H9 (cell line): ENCODE measurements at regions not wholly inside any gene's neighbourhood (a gene's known extent, or its start where the extent isn't known, plus 50 kb on each side); places are given as distances from the start of the nearest gene placed in this dataset.

ENCODE experiments used
- DNase-seq: peaks from one replicate; pipeline ENCODE4 v3.0.0-alpha.2; 2017
- H2AFZ ChIP-seq: one replicate; pipeline ENCODE4 v1.6.1; 2013; ENCODE audit warnings: mild to moderate bottlenecking, low read length, control low read depth, moderate library complexity
- H2AK5ac ChIP-seq: 2 replicates; pipeline ENCODE4 v1.6.1; 2013; ENCODE audit warnings: low read length, control low read depth, mixed read lengths; ENCODE audit not compliant: insufficient read length
- H2BK120ac ChIP-seq: one replicate; pipeline ENCODE4 v1.6.1; 2013; ENCODE audit warnings: low read depth, mild to moderate bottlenecking, low read length, control low read depth, inconsistent platforms; ENCODE audit not compliant: poor library complexity, severe bottlenecking
- H2BK12ac ChIP-seq: 2 replicates; pipeline ENCODE4 v1.6.1; 2013; ENCODE audit warnings: low read length, control low read depth, mixed read lengths, low read depth; ENCODE audit not compliant: insufficient read length
- H2BK15ac ChIP-seq: 2 replicates; pipeline ENCODE4 v1.6.1; 2013; ENCODE audit warnings: low read depth, low read length, control low read depth
- H2BK20ac ChIP-seq: one replicate; pipeline ENCODE4 v1.6.1; 2013; ENCODE audit warnings: low read depth, mild to moderate bottlenecking, low read length, control low read depth, inconsistent platforms; ENCODE audit not compliant: poor library complexity, severe bottlenecking
- H2BK5ac ChIP-seq: 2 replicates; pipeline ENCODE4 v1.6.1; 2013; ENCODE audit warnings: low read length, control low read depth, mixed read lengths; ENCODE audit not compliant: insufficient read length
- H3K14ac ChIP-seq: 2 replicates; pipeline ENCODE4 v1.6.1; 2013; ENCODE audit warnings: low read length, control low read depth; ENCODE audit not compliant: insufficient read depth
- H3K18ac ChIP-seq: 2 replicates; pipeline ENCODE4 v1.6.1; 2013; ENCODE audit warnings: low read depth, mild to moderate bottlenecking, mixed read lengths, low read length, control low read depth; ENCODE audit not compliant: insufficient read length
- H3K23ac ChIP-seq: 2 replicates; pipeline ENCODE4 v1.6.1; 2013; ENCODE audit warnings: low read length, control low read depth, mixed read lengths, low read depth; ENCODE audit not compliant: insufficient read length
- H3K23me2 ChIP-seq: 2 replicates; pipeline ENCODE4 v1.6.1; 2013; ENCODE audit warnings: low read depth, mild to moderate bottlenecking, mixed read lengths, low read length, control low read depth; ENCODE audit not compliant: insufficient read length, poor library complexity, severe bottlenecking
- H3K27ac ChIP-seq: 2 replicates; pipeline ENCODE4 v1.5.1; 2013; ENCODE audit warnings: low read length, control low read depth, mixed read lengths, low read depth; ENCODE audit not compliant: insufficient read length
- H3K27me3 ChIP-seq: 2 replicates; pipeline ENCODE4 v1.6.1; 2013; ENCODE audit warnings: low read length, control low read depth, inconsistent platforms; ENCODE audit not compliant: insufficient read depth
- H3K4ac ChIP-seq: 2 replicates; pipeline ENCODE4 v1.6.1; 2013; ENCODE audit warnings: low read depth, mild to moderate bottlenecking, control low read depth, inconsistent platforms, low read length, moderate library complexity
- H3K4me1 ChIP-seq: 2 replicates; pipeline ENCODE4 v1.6.1; 2013; ENCODE audit warnings: low read length, control low read depth, inconsistent platforms; ENCODE audit not compliant: insufficient read depth
- H3K4me2 ChIP-seq: 2 replicates; pipeline ENCODE4 v1.6.1; 2013; ENCODE audit warnings: low read length, control low read depth, mixed read lengths; ENCODE audit not compliant: insufficient read length, insufficient read depth
- H3K56ac ChIP-seq: 2 replicates; pipeline ENCODE4 v1.6.1; 2013; ENCODE audit warnings: low read depth, mild to moderate bottlenecking, mixed read lengths, low read length, control low read depth; ENCODE audit not compliant: insufficient read length
- H3K79me1 ChIP-seq: 2 replicates; pipeline ENCODE4 v1.6.1; 2013; ENCODE audit warnings: low read depth, mild to moderate bottlenecking, moderate library complexity, low read length, control low read depth, inconsistent platforms; ENCODE audit not compliant: insufficient read depth, poor library complexity, severe bottlenecking
- H3K79me2 ChIP-seq: 2 replicates; pipeline ENCODE4 v1.6.1; 2013; ENCODE audit warnings: low read length, control low read depth, inconsistent platforms; ENCODE audit not compliant: insufficient read depth
- H3K9ac ChIP-seq: 2 replicates; pipeline ENCODE4 v1.6.1; 2013; ENCODE audit warnings: low read length, control low read depth, mixed read lengths; ENCODE audit not compliant: insufficient read length; ENCODE audit errors: extremely low read depth
- H3K9me3 ChIP-seq: one replicate; pipeline ENCODE4 v1.6.1; 2013; ENCODE audit warnings: low read depth, low read length, inconsistent platforms; ENCODE audit not compliant: control insufficient read depth
- H3T11ph ChIP-seq: one replicate; pipeline ENCODE4 v1.6.1; 2013; ENCODE audit warnings: mild to moderate bottlenecking, low read length, control low read depth, inconsistent platforms
- H4K20me1 ChIP-seq: one replicate; pipeline ENCODE4 v1.6.1; 2013; ENCODE audit not compliant: control insufficient read depth, insufficient read length, insufficient read depth
- H4K5ac ChIP-seq: 2 replicates; pipeline ENCODE4 v1.6.1; 2013; ENCODE audit warnings: low read depth, mild to moderate bottlenecking, mixed read lengths, low read length, control low read depth; ENCODE audit not compliant: insufficient read length
- H4K8ac ChIP-seq: replicated peaks from 2 replicates; pipeline ENCODE4 v1.6.1; 2013; ENCODE audit warnings: low read length, control low read depth, mixed read lengths, low read depth; ENCODE audit not compliant: insufficient read length
- H4K91ac ChIP-seq: 2 replicates; pipeline ENCODE4 v1.6.1; 2013; ENCODE audit warnings: low read depth, mild to moderate bottlenecking, moderate library complexity, mixed read lengths, low read length, control low read depth; ENCODE audit not compliant: insufficient read length
- H3K27ac Mint-ChIP-seq, 3 experiments: 2 replicates in 2 of 3; 3 replicates in 1 of 3; pipeline ENCODE4 v1.8.0; 2020 to 2021; ENCODE audit warnings: mixed read lengths in 3 of 3, mild to moderate bottlenecking in 1 of 3, moderate library complexity in 1 of 3
- H3K27me3 Mint-ChIP-seq: 2 replicates; pipeline ENCODE4 v1.8.0; 2021; ENCODE audit warnings: low read depth, mild to moderate bottlenecking, moderate library complexity, mixed read lengths
- H3K36me3 Mint-ChIP-seq, 3 experiments: 2 replicates in 2 of 3; 3 replicates in 1 of 3; pipeline ENCODE4 v1.8.0; 2020 to 2021; ENCODE audit warnings: low read depth in 3 of 3, mixed read lengths in 3 of 3; ENCODE audit not compliant: insufficient read depth in 1 of 3
- H3K4me1 Mint-ChIP-seq, 2 experiments: 2 replicates each; pipeline ENCODE4 v1.8.0; 2020; ENCODE audit warnings: mixed read lengths in 2 of 2
- H3K4me3 Mint-ChIP-seq, 2 experiments: 2 replicates in 1 of 2; 3 replicates in 1 of 2; pipeline ENCODE4 v1.8.0; 2020 to 2021; ENCODE audit warnings: mild to moderate bottlenecking in 2 of 2, mixed read lengths in 2 of 2, moderate library complexity in 1 of 2
- H3K9me3 Mint-ChIP-seq, 2 experiments: 2 replicates in 1 of 2; 3 replicates in 1 of 2; pipeline ENCODE4 v1.8.0; 2020; ENCODE audit warnings: mild to moderate bottlenecking in 2 of 2, mixed read lengths in 2 of 2, moderate library complexity in 1 of 2
- CTCF ChIP-seq: fragments of 200-600 bp; sonication (generic); conservative IDR thresholded peaks from 3 replicates; pipeline ENCODE4 v1.8.0; 2021; ENCODE audit warnings: antibody characterized with exemption, mild to moderate bottlenecking
- WGBS: extraction: QIAGEN DNeasy Blood & Tissue Kit; methylation state at CpG from one replicate; pipeline ENCODE4 v1.1.7; 2013; ENCODE audit warnings: missing lambda C conversion rate, low lambda C conversion rate, mixed read lengths; ENCODE audit not compliant: insufficient read length; ENCODE audit errors: extremely low coverage; 5-methylcytosine and 5-hydroxymethylcytosine counted together

- Histone ChIP-seq H4K8ac (no peak overlapping the region), H2AK5ac (no peak overlapping the region), H3K27ac (no peak overlapping the region), H2BK15ac (no peak overlapping the region), H3K18ac (no peak overlapping the region), H2AFZ (no peak overlapping the region), H3K79me2 (no peaks in the 10 kb centered on the region), H3K23ac (no peak overlapping the region), H3K4ac (no peak overlapping the region), H2BK5ac (no peak overlapping the region), H3K79me1 (no peaks in the 10 kb centered on the region), H3K4me2 (no peak overlapping the region), H3K56ac (no peak overlapping the region), H2BK12ac (no peak overlapping the region), H4K20me1 (no peaks in the 10 kb centered on the region), H3K27me3 (no peaks in the 10 kb centered on the region; the same call in none of the 2 replicates), H3K9me3 (no peaks in the 10 kb centered on the region), H3K23me2 (peaks cover 12% of the 10 kb centered on the region), H3K4me1 (no peaks in the 10 kb centered on the region), H3T11ph (no peak overlapping the region), H2BK120ac (no peak overlapping the region), H3K14ac (no peak overlapping the region), H4K5ac (no peak overlapping the region), H3K9ac (no peak overlapping the region), H4K91ac (no peak overlapping the region), H2BK20ac (no peak overlapping the region)
- Mint-ChIP-seq H3K36me3 (no peaks in the 10 kb centered on the region), H3K4me1 (peaks cover 0 to 5% of the 10 kb centered on the region in 2 experiments; a peak in 1 of 4 replicates), H3K4me3 (no peak overlapping the region), H3K27me3 (peaks cover 45% of the 10 kb centered on the region), H3K27ac (no peak overlapping the region), H3K9me3 (no peaks in the 10 kb centered on the region)
- DNase-seq: no peak
- TF ChIP-seq CTCF: no peak
- WGBS: 100% methylated on average over 1 of the region's 1 CpG
Measured at GRCh38 chr20:2203436-2203835, 92.4 kb upstream of the TGM3 start.
